GM23338 (cell line): ENCODE measurements at regions not wholly inside any gene's neighbourhood (a gene's known extent, or its start where the extent isn't known, plus 50 kb on each side); places are given as distances from the start of the nearest gene placed in this dataset.

Source experiments
- ATAC-seq: fragments of 200-7000 bp; cut with Tn5 transposase; 3 replicates; pipeline ENCODE4 v1.9.1; 2020
- DNase-seq: peaks from one replicate; pipeline ENCODE4 v3.0.0-alpha.2; 2015; ENCODE audit warnings: low spot score
- H2AFZ ChIP-seq: fragments of 200-600 bp; sonication (generic); 2 replicates; pipeline ENCODE4 v1.8.0; 2016; ENCODE audit warnings: antibody characterized with exemption, mild to moderate bottlenecking, moderate library complexity
- H3F3A ChIP-seq: fragments of 200-600 bp; sonication (generic); replicated peaks from 2 replicates; pipeline ENCODE4 v1.8.0; 2017; ENCODE audit warnings: antibody characterized with exemption, mixed run types, low read depth
- H3K27ac ChIP-seq: fragments of 200-600 bp; sonication (generic); 2 replicates; pipeline ENCODE4 v1.6.1; 2016; ENCODE audit warnings: low read depth
- H3K27me3 ChIP-seq: fragments of 200-600 bp; sonication (generic); 2 replicates; pipeline ENCODE4 v1.8.0; 2016; ENCODE audit warnings: mild to moderate bottlenecking, mixed run types, moderate library complexity; ENCODE audit not compliant: insufficient read depth
- H3K36me3 ChIP-seq: fragments of 200-600 bp; sonication (generic); 2 replicates; pipeline ENCODE4 v1.8.0; 2016; ENCODE audit warnings: mild to moderate bottlenecking; ENCODE audit not compliant: insufficient read depth
- H3K4me1 ChIP-seq: fragments of 200-600 bp; sonication (generic); 2 replicates; pipeline ENCODE4 v1.8.0; 2016; ENCODE audit warnings: mild to moderate bottlenecking, moderate library complexity; ENCODE audit not compliant: insufficient read depth
- H3K4me2 ChIP-seq: fragments of 200-600 bp; sonication (generic); 2 replicates; pipeline ENCODE4 v1.7.1; 2017; ENCODE audit warnings: mixed run types
- H3K4me3 ChIP-seq: fragments of 200-600 bp; sonication (generic); 2 replicates; pipeline ENCODE4 v1.6.1; 2016; ENCODE audit warnings: mixed run types
- H3K79me2 ChIP-seq: fragments of 200-600 bp; sonication (generic); replicated peaks from 2 replicates; pipeline ENCODE4 v1.8.0; 2017; ENCODE audit warnings: mild to moderate bottlenecking; ENCODE audit not compliant: insufficient read depth
- H3K9me2 ChIP-seq: fragments of 200-600 bp; sonication (generic); 2 replicates; pipeline ENCODE4 v1.8.0; 2017; ENCODE audit not compliant: insufficient read depth
- H4K20me1 ChIP-seq: fragments of 200-600 bp; sonication (generic); replicated peaks from 2 replicates; pipeline ENCODE4 v1.8.0; 2017; ENCODE audit warnings: mild to moderate bottlenecking; ENCODE audit not compliant: insufficient read depth
- H3K27ac Mint-ChIP-seq: 2 replicates; pipeline ENCODE4 v1.8.0; 2020; ENCODE audit warnings: inconsistent platforms, mild to moderate bottlenecking, moderate library complexity, mixed read lengths
- H3K27me3 Mint-ChIP-seq: 3 replicates; pipeline ENCODE4 v1.8.0; 2022; ENCODE audit warnings: low read depth, mild to moderate bottlenecking, moderate library complexity, mixed read lengths, inconsistent platforms; ENCODE audit not compliant: insufficient read depth, poor library complexity
- H3K36me3 Mint-ChIP-seq: 3 replicates; pipeline ENCODE4 v1.8.0; 2021; ENCODE audit warnings: low read depth, mild to moderate bottlenecking, inconsistent platforms, moderate library complexity, mixed read lengths
- H3K4me1 Mint-ChIP-seq: 3 replicates; pipeline ENCODE4 v1.8.0; 2020; ENCODE audit warnings: mild to moderate bottlenecking, inconsistent platforms, mixed read lengths
- H3K4me3 Mint-ChIP-seq: 3 replicates; pipeline ENCODE4 v1.8.0; 2021; ENCODE audit warnings: moderate library complexity, mild to moderate bottlenecking, inconsistent platforms, mixed read lengths
- H3K9me3 Mint-ChIP-seq: 3 replicates; pipeline ENCODE4 v1.8.0; 2020; ENCODE audit warnings: moderate library complexity, mild to moderate bottlenecking, inconsistent platforms, mixed read lengths
- CREB1 ChIP-seq: fragments of 250-450 bp; sonication (Bioruptor Pico); IDR thresholded peaks from 2 replicates; pipeline ENCODE4 v1.5.0; 2020; ENCODE audit warnings: low read depth, mild to moderate bottlenecking, moderate library complexity
- CTCF ChIP-seq, 2 experiments: fragments of 200-600 bp in 1 of 2; sonication (generic) in 1 of 2; conservative IDR thresholded peaks; 2 replicates each; pipeline versions ENCODE4 v1.5.1 to v1.6.1; 2016 to 2017; ENCODE audit warnings: antibody characterized with exemption in 2 of 2, low read depth in 2 of 2, mild to moderate bottlenecking in 2 of 2, moderate library complexity in 1 of 2
- ETS1 ChIP-seq: IDR thresholded peaks from 2 replicates; pipeline ENCODE4 v1.6.1; 2016; ENCODE audit warnings: antibody characterized with exemption
- EZH2phosphoT487 ChIP-seq: fragments of 200-600 bp; sonication (generic); IDR thresholded peaks from one replicate; pipeline ENCODE4 v1.8.1; 2018; ENCODE audit warnings: antibody characterized with exemption; ENCODE audit not compliant: unreplicated experiment
- POLR2AphosphoS5 ChIP-seq: IDR thresholded peaks from 2 replicates; pipeline ENCODE4 v1.6.1; 2016; ENCODE audit warnings: antibody characterized with exemption, low read depth
- STAT1 ChIP-seq: IDR thresholded peaks from one replicate; pipeline ENCODE4 v1.6.1; 2016; ENCODE audit warnings: antibody characterized with exemption; ENCODE audit not compliant: unreplicated experiment
- ZNF114 ChIP-seq: fragments of 250-450 bp; sonication (Bioruptor Pico); IDR thresholded peaks from 2 replicates; pipeline ENCODE4 v1.5.0; 2020; ENCODE audit warnings: mild to moderate bottlenecking, moderate library complexity
- ZNF331 ChIP-seq: fragments of 250-450 bp; sonication (Bioruptor Pico); IDR thresholded peaks from 2 replicates; pipeline ENCODE4 v1.5.0; 2020; ENCODE audit warnings: low read depth, mild to moderate bottlenecking, moderate library complexity
- ZNF462 ChIP-seq: fragments of 250-450 bp; sonication (Bioruptor Pico); IDR thresholded peaks from 2 replicates; pipeline ENCODE4 v1.5.0; 2020; ENCODE audit warnings: mild to moderate bottlenecking, moderate library complexity

GRCh38 chr6:163659803-163660202 lies 245.3 kb downstream of the QKI start (continued):
- TF ChIP-seq ZNF462 (CRISPR knock-in tag) (no peak), ETS1 (no peak), STAT1 (no peak), EZH2phosphoT487 (no peak), ZNF331 (CRISPR knock-in tag) (no peak)

- DNase-seq (no peak), ATAC-seq (no peak)
- Mint-ChIP-seq H3K27ac (no peak overlapping the region), H3K4me3 (no peak overlapping the region), H3K4me1 (peaks cover 4% of the 10 kb centered on the region; the same call in 2 of the 3 replicates), H3K36me3 (no peaks in the 10 kb centered on the region), H3K27me3 (peaks cover 2% of the 10 kb centered on the region), H3K9me3 (no peaks in the 10 kb centered on the region)
- H3K27me3 ChIP-seq: no peaks in the 10 kb centered on the region
- no peaks in the 10 kb centered on the region; the same call in 1 of the 2 replicates for H3K9me2 ChIP-seq
- no peaks in the 10 kb centered on the region for H3K4me1 ChIP-seq
- H3K27ac ChIP-seq: no peak overlapping the region
- H3K4me3 ChIP-seq: no peak overlapping the region
- no peak overlapping the region for H3K4me2 ChIP-seq
- no peaks in the 10 kb centered on the region for H3K36me3 ChIP-seq
- H3F3A ChIP-seq: no peaks in the 10 kb centered on the region
- no peaks in the 10 kb centered on the region for H3K79me2 ChIP-seq
- H4K20me1 ChIP-seq: no peaks in the 10 kb centered on the region
- no peak overlapping the region for H2AFZ ChIP-seq
- TF ChIP-seq POLR2AphosphoS5 (no peak), CREB1 (CRISPR knock-in tag) (no peak), ZNF114 (CRISPR knock-in tag) (no peak), ETS1 (no peak), CTCF (conservative IDR thresholded peaks at IDR 0.05; ENCODE audit: low read depth in 2 of 2) (no peak)
These were observed 241.0 kb downstream of the QKI start for GRCh38 chr6:163655217-163656121.
